HepG2 (cell line): ENCODE measurements at regions not wholly inside any gene's neighbourhood (a gene's known extent, or its start where the extent isn't known, plus 50 kb on each side); places are given as distances from the start of the nearest gene placed in this dataset.

Experiments used
- BCL6 ChIP-seq: IDR thresholded peaks from 2 replicates; pipeline ENCODE4 v1.6.1; 2016; ENCODE audit warnings: missing genetic modification reagents, missing compliant biosample characterization
- HMGA1 ChIP-seq: sonication (generic); formaldehyde crosslinking; conservative IDR thresholded peaks from 2 replicates; pipeline ENCODE4 v1.4.0; 2020; ENCODE audit warnings: missing genetic modification reagents
- KDM3A ChIP-seq: IDR thresholded peaks from 2 replicates; pipeline ENCODE4 v1.6.1; 2018; ENCODE audit warnings: low read depth, missing compliant biosample characterization
- RFX3 ChIP-seq: IDR thresholded peaks from 2 replicates; pipeline ENCODE4 v1.6.1; 2016; ENCODE audit warnings: missing biosample characterization, missing genetic modification reagents
- TBL1XR1 ChIP-seq: fragments of 150-350 bp; IDR thresholded peaks from 2 replicates; pipeline ENCODE4 v1.6.1; 2014; ENCODE audit warnings: borderline replicate concordance, low read length; ENCODE audit not compliant: partially characterized antibody
- TRIM24 ChIP-seq: sonication (generic); formaldehyde crosslinking; IDR thresholded peaks from 2 replicates; pipeline ENCODE4 v1.8.0; 2022; ENCODE audit warnings: mild to moderate bottlenecking, missing genetic modification reagents
- ZFP37 ChIP-seq: sonication (generic); formaldehyde crosslinking; IDR thresholded peaks from 2 replicates; pipeline ENCODE4 v1.4.0; 2020; ENCODE audit warnings: missing genetic modification reagents, borderline replicate concordance
- ZNF224 ChIP-seq: sonication (generic); formaldehyde crosslinking; IDR thresholded peaks from 2 replicates; pipeline ENCODE4 v1.5.0; 2020; ENCODE audit warnings: mild to moderate bottlenecking, missing genetic modification reagents
- ZNF777 ChIP-seq: sonication (generic); formaldehyde crosslinking; IDR thresholded peaks from 2 replicates; pipeline ENCODE4 v1.4.0; 2020; ENCODE audit warnings: missing genetic modification reagents
- TF ChIP-seq, protein P1 (sequence below): sonication (generic); formaldehyde crosslinking; IDR thresholded peaks from 2 replicates; pipeline ENCODE4 v1.5.1; 2020; ENCODE audit warnings: mild to moderate bottlenecking, missing genetic modification reagents, moderate library complexity
- TF ChIP-seq, protein P2 (sequence below): IDR thresholded peaks from 2 replicates; pipeline ENCODE4 v1.6.1; 2012; ENCODE audit warnings: low read depth, low read length, improper control_type of control experiment
- TF ChIP-seq, protein P3 (sequence below): sonication (generic); formaldehyde crosslinking; IDR thresholded peaks from 2 replicates; pipeline ENCODE4 v1.9.0; 2022; ENCODE audit warnings: missing genetic modification reagents, mild to moderate bottlenecking, borderline replicate concordance
- TF ChIP-seq, protein P4 (sequence below): sonication (generic); formaldehyde crosslinking; IDR thresholded peaks from 2 replicates; pipeline ENCODE4 v1.5.0; 2020; ENCODE audit warnings: mild to moderate bottlenecking, missing genetic modification reagents
- TF ChIP-seq, protein P5 (sequence below): sonication (generic); formaldehyde crosslinking; IDR thresholded peaks from 2 replicates; pipeline ENCODE4 v1.4.0; 2020; ENCODE audit warnings: missing genetic modification reagents, borderline replicate concordance
- TF ChIP-seq, protein P6 (sequence below): sonication (generic); formaldehyde crosslinking; IDR thresholded peaks from 2 replicates; pipeline ENCODE4 v1.8.1; 2023; ENCODE audit warnings: missing genetic modification reagents, mild to moderate bottlenecking, borderline replicate concordance
- TF ChIP-seq, protein P7 (sequence below): sonication (generic); formaldehyde crosslinking; IDR thresholded peaks from 2 replicates; pipeline ENCODE4 v1.4.0; 2020; ENCODE audit warnings: mild to moderate bottlenecking, missing genetic modification reagents
- TF ChIP-seq, protein P8 (sequence below): fragments of 450-650 bp; IDR thresholded peaks from 2 replicates; pipeline ENCODE4 v1.6.1; 2017

DNA sequence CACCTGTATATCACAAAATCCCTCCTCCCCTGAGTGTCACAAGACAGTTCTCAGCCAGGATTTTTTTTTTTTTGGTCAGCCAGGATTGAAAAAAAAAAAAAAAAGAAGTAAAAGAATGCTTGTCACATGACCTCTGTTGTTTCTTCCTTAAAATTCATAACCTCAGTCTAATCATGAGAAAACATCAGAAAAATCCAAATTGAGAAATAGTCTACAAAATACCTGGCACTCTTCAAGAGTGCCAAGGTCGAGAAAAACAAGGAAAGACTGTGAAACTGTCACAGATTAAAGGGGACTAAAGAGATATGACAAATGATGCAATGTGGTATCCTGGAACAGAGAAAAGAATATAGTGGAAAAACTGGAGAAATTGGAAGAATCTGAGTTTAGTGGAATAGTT, 58.5 kb upstream of the SUB1 start (continued):
- TF ChIP-seq, protein P1, sequence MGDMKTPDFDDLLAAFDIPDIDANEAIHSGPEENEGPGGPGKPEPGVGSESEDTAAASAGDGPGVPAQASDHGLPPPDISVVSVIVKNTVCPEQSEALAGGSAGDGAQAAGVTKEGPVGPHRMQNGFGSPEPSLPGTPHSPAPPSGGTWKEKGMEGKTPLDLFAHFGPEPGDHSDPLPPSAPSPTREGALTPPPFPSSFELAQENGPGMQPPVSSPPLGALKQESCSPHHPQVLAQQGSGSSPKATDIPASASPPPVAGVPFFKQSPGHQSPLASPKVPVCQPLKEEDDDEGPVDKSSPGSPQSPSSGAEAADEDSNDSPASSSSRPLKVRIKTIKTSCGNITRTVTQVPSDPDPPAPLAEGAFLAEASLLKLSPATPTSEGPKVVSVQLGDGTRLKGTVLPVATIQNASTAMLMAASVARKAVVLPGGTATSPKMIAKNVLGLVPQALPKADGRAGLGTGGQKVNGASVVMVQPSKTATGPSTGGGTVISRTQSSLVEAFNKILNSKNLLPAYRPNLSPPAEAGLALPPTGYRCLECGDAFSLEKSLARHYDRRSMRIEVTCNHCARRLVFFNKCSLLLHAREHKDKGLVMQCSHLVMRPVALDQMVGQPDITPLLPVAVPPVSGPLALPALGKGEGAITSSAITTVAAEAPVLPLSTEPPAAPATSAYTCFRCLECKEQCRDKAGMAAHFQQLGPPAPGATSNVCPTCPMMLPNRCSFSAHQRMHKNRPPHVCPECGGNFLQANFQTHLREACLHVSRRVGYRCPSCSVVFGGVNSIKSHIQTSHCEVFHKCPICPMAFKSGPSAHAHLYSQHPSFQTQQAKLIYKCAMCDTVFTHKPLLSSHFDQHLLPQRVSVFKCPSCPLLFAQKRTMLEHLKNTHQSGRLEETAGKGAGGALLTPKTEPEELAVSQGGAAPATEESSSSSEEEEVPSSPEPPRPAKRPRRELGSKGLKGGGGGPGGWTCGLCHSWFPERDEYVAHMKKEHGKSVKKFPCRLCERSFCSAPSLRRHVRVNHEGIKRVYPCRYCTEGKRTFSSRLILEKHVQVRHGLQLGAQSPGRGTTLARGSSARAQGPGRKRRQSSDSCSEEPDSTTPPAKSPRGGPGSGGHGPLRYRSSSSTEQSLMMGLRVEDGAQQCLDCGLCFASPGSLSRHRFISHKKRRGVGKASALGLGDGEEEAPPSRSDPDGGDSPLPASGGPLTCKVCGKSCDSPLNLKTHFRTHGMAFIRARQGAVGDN = no peak
- TF ChIP-seq, protein P2, sequence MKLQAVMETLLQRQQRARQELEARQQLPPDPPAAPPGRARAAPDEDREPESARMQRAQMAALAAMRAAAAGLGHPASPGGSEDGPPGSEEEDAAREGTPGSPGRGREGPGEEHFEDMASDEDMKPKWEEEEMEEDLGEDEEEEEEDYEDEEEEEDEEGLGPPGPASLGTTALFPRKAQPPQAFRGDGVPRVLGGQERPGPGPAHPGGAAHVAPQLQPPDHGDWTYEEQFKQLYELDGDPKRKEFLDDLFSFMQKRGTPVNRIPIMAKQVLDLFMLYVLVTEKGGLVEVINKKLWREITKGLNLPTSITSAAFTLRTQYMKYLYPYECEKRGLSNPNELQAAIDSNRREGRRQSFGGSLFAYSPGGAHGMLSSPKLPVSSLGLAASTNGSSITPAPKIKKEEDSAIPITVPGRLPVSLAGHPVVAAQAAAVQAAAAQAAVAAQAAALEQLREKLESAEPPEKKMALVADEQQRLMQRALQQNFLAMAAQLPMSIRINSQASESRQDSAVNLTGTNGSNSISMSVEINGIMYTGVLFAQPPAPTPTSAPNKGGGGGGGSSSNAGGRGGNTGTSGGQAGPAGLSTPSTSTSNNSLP = no peak
- TF ChIP-seq, protein P3, sequence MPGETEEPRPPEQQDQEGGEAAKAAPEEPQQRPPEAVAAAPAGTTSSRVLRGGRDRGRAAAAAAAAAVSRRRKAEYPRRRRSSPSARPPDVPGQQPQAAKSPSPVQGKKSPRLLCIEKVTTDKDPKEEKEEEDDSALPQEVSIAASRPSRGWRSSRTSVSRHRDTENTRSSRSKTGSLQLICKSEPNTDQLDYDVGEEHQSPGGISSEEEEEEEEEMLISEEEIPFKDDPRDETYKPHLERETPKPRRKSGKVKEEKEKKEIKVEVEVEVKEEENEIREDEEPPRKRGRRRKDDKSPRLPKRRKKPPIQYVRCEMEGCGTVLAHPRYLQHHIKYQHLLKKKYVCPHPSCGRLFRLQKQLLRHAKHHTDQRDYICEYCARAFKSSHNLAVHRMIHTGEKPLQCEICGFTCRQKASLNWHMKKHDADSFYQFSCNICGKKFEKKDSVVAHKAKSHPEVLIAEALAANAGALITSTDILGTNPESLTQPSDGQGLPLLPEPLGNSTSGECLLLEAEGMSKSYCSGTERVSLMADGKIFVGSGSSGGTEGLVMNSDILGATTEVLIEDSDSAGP (CRISPR knock-in tag) = no peak
- TF ChIP-seq TRIM24 (CRISPR knock-in tag) (no peak), ZFP37 (CRISPR knock-in tag) (no peak), TBL1XR1 (no peak), RFX3 (CRISPR knock-in tag) (no peak), ZNF777 (no peak), HMGA1 (CRISPR knock-in tag) (no peak), KDM3A (no peak), ZNF224 (CRISPR knock-in tag) (no peak), BCL6 (CRISPR knock-in tag) (peak; percentile 86)
- TF ChIP-seq, protein P4, sequence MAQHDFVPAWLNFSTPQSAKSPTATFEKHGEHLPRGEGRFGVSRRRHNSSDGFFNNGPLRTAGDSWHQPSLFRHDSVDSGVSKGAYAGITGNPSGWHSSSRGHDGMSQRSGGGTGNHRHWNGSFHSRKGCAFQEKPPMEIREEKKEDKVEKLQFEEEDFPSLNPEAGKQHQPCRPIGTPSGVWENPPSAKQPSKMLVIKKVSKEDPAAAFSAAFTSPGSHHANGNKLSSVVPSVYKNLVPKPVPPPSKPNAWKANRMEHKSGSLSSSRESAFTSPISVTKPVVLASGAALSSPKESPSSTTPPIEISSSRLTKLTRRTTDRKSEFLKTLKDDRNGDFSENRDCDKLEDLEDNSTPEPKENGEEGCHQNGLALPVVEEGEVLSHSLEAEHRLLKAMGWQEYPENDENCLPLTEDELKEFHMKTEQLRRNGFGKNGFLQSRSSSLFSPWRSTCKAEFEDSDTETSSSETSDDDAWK (CRISPR knock-in tag) = no peak
- TF ChIP-seq, protein P5, sequence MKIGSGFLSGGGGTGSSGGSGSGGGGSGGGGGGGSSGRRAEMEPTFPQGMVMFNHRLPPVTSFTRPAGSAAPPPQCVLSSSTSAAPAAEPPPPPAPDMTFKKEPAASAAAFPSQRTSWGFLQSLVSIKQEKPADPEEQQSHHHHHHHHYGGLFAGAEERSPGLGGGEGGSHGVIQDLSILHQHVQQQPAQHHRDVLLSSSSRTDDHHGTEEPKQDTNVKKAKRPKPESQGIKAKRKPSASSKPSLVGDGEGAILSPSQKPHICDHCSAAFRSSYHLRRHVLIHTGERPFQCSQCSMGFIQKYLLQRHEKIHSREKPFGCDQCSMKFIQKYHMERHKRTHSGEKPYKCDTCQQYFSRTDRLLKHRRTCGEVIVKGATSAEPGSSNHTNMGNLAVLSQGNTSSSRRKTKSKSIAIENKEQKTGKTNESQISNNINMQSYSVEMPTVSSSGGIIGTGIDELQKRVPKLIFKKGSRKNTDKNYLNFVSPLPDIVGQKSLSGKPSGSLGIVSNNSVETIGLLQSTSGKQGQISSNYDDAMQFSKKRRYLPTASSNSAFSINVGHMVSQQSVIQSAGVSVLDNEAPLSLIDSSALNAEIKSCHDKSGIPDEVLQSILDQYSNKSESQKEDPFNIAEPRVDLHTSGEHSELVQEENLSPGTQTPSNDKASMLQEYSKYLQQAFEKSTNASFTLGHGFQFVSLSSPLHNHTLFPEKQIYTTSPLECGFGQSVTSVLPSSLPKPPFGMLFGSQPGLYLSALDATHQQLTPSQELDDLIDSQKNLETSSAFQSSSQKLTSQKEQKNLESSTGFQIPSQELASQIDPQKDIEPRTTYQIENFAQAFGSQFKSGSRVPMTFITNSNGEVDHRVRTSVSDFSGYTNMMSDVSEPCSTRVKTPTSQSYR (CRISPR knock-in tag) = no peak
- TF ChIP-seq, protein P6, sequence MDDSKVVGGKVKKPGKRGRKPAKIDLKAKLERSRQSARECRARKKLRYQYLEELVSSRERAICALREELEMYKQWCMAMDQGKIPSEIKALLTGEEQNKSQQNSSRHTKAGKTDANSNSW (CRISPR knock-in tag) = no peak
- TF ChIP-seq, protein P7, sequence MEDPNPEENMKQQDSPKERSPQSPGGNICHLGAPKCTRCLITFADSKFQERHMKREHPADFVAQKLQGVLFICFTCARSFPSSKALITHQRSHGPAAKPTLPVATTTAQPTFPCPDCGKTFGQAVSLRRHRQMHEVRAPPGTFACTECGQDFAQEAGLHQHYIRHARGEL (CRISPR knock-in tag) = no peak
- TF ChIP-seq, protein P8, sequence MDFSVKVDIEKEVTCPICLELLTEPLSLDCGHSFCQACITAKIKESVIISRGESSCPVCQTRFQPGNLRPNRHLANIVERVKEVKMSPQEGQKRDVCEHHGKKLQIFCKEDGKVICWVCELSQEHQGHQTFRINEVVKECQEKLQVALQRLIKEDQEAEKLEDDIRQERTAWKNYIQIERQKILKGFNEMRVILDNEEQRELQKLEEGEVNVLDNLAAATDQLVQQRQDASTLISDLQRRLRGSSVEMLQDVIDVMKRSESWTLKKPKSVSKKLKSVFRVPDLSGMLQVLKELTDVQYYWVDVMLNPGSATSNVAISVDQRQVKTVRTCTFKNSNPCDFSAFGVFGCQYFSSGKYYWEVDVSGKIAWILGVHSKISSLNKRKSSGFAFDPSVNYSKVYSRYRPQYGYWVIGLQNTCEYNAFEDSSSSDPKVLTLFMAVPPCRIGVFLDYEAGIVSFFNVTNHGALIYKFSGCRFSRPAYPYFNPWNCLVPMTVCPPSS = no peak
